GM19455 (cell line): ENCODE measurements at regions not wholly inside any gene's neighbourhood (a gene's known extent, or its start where the extent isn't known, plus 50 kb on each side); places are given as distances from the start of the nearest gene placed in this dataset.
"Not testable (repeated sequence)": the region's sequence is repeated elsewhere in the genome, so short reads cannot be mapped to it uniquely, and the experiment has no call there.

Experiments
- ATAC-seq: cut with Tn5 transposase; IDR thresholded peaks from one replicate; pipeline ENCODE4 v1.9.1; 2021; ENCODE audit not compliant: unreplicated experiment

GRCh38 chr1:81547261-81547911 lies 253.3 kb upstream of the ADGRL2 start:
- no peak for ATAC-seq

DNA sequence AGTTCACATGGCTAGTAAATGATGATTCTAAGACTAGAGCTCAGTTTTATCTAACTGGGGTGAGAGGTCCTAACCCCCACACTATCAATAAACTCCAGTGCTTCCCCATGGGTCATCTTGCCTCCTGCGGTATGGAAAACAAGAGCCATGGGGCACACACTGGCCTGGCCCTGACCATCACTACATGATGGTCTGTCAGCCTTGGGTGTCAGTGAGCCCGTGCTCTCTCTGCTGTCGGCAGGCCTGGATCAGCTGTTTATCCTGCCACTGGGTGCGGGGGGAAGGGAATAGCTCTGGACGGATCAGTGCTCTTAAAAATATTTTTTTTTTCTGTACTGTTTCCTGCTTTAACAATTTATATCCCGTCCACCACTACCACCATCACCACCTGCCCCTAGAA lies 255.0 kb upstream of the ADGRL2 start:
- ATAC-seq: no peak

DNA sequence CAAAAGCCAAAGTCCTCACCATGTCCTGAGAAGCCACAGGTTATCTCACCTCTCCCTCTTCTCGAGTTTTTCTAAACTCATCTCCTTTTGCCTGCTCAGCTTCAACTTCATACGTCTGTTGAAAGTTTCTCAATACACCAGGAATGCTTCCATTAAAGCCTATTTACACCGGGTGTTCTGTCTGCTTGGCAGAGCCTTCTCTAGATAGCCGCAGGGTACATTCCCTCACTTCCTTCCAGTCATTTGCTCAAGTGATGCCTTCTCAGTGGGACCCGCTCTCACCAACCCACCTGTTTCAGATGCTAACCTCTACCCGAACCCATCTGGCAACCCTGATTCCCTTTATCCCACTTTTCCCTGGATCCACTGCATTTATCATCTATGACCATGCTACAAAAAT lies 257.0 kb upstream of the ADGRL2 start:
- ATAC-seq: no peak

DNA sequence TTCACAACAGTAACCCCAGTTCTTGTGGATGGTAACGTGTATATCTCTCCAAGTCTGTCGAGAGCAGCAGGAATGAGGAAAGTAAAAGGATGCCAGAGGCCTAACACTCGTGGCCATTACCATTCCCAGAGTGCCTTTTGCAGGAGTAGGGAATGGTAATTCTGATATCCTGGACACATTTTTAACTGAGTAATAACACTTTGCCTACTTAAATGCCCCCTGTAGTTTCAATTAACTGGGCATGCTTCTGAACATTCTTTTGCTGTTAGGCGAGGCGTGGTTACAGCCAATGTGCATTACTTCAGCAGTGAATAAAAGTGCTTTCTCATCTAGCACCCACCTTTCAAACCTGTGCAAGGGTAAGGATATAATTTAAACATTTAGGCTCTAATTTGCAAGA lies 258.5 kb upstream of the ADGRL2 start:
- no peak for ATAC-seq

- ATAC-seq: no peak
Observed at GRCh38 chr1:81540216-81540615, 260.5 kb upstream of the ADGRL2 start.

- no peak for ATAC-seq
Observed at GRCh38 chr1:81529014-81529413, 271.7 kb upstream of the ADGRL2 start.

DNA sequence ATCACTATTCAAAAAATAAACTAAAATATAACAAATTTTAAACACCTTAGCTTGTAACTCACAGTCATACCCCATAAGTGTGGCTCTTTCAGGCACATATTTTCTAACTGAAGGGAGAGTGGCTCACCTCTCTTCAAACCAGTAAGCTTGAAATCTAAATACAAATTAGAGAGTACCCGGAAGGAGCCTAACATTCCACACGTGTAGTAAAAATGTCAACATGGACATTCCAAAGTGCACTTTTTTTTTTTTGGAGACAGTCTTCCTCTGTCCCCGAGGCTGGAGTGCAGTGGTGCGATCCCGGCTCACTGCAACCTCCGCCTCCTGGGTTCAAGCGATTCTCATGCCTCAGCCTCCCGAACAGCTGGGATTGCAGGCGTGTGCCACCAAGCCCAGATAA lies 275.6 kb upstream of the ADGRL2 start:
- ATAC-seq: no peak

DNA sequence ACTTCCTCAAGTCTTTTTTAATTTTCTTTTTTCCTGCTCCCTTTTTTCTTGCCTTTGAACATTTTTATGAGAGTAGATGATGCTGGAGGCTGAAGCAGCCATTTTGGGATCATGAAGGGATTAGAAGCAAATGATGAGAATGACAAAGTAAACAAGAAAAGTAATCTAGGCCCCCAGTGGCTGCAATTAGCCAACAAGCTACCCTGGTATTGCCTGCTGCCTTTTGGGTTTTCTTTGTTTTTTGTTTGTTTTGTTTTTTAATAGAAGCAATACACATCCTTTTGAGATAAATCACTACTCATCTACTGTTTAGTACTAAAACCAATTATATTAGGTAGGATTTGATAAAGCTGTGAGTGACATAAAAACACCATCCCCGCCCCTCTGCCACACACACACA lies 280.7 kb upstream of the ADGRL2 start:
- no peak for ATAC-seq

DNA sequence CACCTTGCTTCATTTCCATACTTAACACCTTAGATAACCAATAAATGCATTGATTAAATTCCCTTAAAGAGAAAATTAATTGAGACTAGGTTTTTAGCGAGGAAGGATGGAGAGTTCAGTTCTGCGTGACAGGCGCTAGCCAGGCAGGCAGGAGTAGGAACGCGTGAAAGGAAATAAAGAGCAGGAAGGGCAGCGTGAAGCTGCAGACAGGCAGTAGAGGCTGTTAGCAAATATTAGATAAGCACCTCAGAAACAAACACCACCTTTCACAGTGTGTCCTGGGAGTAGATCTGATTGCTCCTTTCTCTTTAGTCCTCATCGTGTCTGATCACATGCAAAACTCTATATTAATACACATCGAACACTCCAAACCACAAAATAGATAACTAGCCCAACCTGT lies 282.7 kb upstream of the ADGRL2 start:
- no peak for ATAC-seq

DNA sequence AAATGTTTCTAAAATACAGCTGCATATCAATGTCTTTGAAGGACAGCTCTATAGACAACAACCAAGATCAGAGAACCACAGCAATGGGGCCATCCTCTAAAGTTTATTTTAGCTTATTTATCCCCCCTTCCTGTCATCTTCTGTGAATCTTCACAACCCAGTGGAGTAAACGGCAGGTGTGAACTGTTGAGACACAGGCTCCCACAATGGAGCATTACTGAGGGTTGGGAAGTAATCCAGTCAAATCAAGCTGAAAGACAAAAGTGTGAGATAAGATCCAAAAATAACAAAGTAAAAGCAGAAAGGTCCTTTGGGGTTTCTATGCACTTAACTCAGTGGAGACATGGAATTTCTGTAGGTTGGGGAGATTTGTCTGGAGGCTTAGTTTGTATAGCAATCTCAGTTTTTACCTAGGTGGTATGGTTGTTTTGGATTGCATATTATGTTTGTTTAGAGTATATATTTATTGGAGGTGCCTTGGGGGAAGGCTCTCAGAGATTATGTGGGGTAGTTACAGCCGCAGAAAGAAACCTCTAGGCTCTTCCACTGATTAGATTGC lies 286.9 kb upstream of the ADGRL2 start:
- no peak for ATAC-seq

GRCh38 chr1:81512252-81513003 lies 288.3 kb upstream of the ADGRL2 start:
- ATAC-seq: no peak

DNA sequence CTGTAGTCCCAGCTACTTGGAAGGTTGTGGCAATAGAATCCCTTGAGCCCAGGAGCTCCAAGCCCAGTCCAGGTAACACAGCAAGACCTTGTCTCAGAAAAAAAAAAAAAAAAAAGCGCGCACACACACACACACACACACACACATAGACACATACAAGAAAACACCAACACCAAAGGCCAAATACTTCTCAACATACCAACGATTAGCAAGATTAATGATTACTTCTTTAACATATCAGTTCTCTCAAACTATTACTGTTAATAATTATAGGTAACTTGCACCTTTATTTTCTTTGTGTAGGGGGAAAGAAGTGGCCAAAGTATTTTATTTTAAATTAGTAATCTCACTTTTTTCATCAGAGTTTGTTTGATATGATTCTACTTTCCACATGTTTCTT lies 289.5 kb upstream of the ADGRL2 start:
- ATAC-seq: no peak

- no peak for ATAC-seq
Observed at GRCh38 chr1:81510701-81511100, 290.0 kb upstream of the ADGRL2 start.

GRCh38 chr1:81509594-81509993 lies 291.1 kb upstream of the ADGRL2 start:
- no peak for ATAC-seq

- no peak for ATAC-seq
Observed at GRCh38 chr1:81506699-81507098, 294.0 kb upstream of the ADGRL2 start.

- peak; percentile 90 for ATAC-seq
Observed at GRCh38 chr1:81505831-81506230, 294.9 kb upstream of the ADGRL2 start.

- not testable (repeated sequence) for ATAC-seq
Observed at GRCh38 chr1:81504820-81505219, 295.9 kb upstream of the ADGRL2 start.

- not testable (repeated sequence) for ATAC-seq
Observed at GRCh38 chr1:81502705-81503104, 298.0 kb upstream of the ADGRL2 start.

- not testable (repeated sequence) for ATAC-seq
Observed at GRCh38 chr1:81501485-81501884, 299.2 kb upstream of the ADGRL2 start.

DNA sequence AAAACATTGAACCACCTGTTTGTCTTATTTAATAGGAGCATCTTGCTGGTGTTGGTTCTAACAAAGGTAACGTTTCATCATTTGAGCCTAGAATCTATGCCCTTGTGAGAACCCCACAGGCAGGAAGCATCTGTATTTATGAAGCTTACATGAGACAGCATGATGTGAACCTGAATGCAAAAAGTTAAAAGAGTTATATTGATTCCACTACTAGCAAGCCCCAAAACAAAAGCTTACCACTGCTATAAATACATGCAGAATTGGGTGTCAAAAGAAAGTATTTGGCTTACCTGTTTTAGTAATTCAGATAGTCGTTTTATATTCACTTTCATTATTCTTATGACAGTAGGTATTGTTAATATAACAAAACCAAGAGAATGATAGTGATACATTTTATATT lies 301.2 kb upstream of the ADGRL2 start:
- no peak for ATAC-seq

GRCh38 chr1:81498471-81499462 lies 302.0 kb upstream of the ADGRL2 start:
- no peak for ATAC-seq
